ENCODE measurements at regions not wholly inside any gene's neighbourhood (a gene's known extent, or its start where the extent isn't known, plus 50 kb on each side); places are given as distances from the start of the nearest gene placed in this dataset.

DNA sequence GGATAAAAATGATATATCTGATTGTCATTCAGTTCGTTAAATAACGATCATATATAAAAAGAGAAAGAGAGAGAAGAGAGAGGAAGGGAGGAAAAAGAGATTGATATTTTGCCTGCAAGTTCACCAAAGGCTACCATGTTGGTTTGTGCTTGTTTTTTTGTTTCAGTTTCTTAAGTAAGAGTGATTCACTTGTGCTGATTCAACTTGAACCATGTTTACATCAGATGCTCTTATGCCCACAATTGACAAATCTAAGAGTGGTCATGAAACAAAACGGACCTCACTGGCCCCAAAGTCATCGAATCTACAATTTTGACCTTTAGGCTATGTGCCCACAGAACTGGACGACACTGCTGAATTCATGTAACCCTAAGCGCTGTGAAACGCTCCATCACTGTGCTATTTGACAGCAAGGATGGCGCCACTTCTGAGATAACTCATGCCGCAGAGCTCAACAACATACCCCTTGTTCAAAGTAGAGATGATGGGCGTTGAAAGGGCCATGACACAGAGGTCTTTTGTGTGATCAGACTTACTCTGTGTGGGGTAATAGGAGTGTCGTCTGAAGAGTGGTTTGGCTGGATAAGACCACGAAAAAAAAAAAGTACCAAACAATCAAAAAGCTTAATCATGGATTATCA is 481.4 kb downstream of the SETD4 start:
- H3K27me3 ChIP-seq (ENCODE audit: control insufficient read depth in 2 of 2, insufficient read depth in 2 of 2, low read length in 2 of 2), result peaks cover 12 to 26% of the 10 kb centered on the region in 2 experiments
- H3K27ac ChIP-seq (ENCODE audit: insufficient read depth, low read depth, low read length), result no peak overlapping the region
- no TSS peak for BruUV-seq (replicated peaks)
- POLR2A ChIA-PET, result no interaction called here
- H3K4me2 ChIP-seq (ENCODE audit: insufficient read depth, low read length), result no peak overlapping the region
- no peaks in the 10 kb centered on the region for H3K36me3 ChIP-seq (ENCODE audit: control insufficient read depth in 2 of 2, extremely low read depth in 1 of 2, insufficient read depth in 2 of 2, low read length in 2 of 2)
- TF ChIP-seq POLR2A (IDR thresholded peaks at IDR 0.05; ENCODE audit: low read depth, low read length) (no peak), GATA2 (IDR thresholded peaks at IDR 0.05; ENCODE audit: insufficient read depth, insufficient read length, low read depth, low read length) (no peak), JUN (IDR thresholded peaks at IDR 0.05; ENCODE audit: borderline replicate concordance, insufficient read depth, insufficient read length, low read depth) (no peak), EZH2 (IDR thresholded peaks at IDR 0.05; ENCODE audit: borderline replicate concordance, low read depth, low read length, severe bottlenecking) (no peak), MYC (IDR thresholded peaks at IDR 0.05; ENCODE audit: low read depth, low read length) (no peak), FOS (IDR thresholded peaks at IDR 0.05; ENCODE audit: borderline replicate concordance, insufficient read depth, low read length) (no peak), POLR2AphosphoS5 (IDR thresholded peaks at IDR 0.05; ENCODE audit: insufficient read depth, low read depth, low read length) (no peak)
- TF ChIP-seq, protein P1, sequence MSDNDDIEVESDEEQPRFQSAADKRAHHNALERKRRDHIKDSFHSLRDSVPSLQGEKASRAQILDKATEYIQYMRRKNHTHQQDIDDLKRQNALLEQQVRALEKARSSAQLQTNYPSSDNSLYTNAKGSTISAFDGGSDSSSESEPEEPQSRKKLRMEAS (IDR thresholded peaks at IDR 0.05; ENCODE audit: insufficient read depth, insufficient read length), result no peak
- TF ChIP-seq, protein P2, sequence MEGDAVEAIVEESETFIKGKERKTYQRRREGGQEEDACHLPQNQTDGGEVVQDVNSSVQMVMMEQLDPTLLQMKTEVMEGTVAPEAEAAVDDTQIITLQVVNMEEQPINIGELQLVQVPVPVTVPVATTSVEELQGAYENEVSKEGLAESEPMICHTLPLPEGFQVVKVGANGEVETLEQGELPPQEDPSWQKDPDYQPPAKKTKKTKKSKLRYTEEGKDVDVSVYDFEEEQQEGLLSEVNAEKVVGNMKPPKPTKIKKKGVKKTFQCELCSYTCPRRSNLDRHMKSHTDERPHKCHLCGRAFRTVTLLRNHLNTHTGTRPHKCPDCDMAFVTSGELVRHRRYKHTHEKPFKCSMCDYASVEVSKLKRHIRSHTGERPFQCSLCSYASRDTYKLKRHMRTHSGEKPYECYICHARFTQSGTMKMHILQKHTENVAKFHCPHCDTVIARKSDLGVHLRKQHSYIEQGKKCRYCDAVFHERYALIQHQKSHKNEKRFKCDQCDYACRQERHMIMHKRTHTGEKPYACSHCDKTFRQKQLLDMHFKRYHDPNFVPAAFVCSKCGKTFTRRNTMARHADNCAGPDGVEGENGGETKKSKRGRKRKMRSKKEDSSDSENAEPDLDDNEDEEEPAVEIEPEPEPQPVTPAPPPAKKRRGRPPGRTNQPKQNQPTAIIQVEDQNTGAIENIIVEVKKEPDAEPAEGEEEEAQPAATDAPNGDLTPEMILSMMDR (IDR thresholded peaks at IDR 0.05; ENCODE audit: extremely low read depth in 1 of 2, insufficient read depth in 1 of 2, low read depth in 1 of 2, low read length in 2 of 2), result no peak
- dilution Hi-C loops (cut with MboI; ENCODE audit: extremely low pct_ligation_motif_present, low sequenced_read_pairs) (no loop called here), intact Hi-C loops (cut with micrococcal nuclease) (no loop called here)
- H3K9me3 ChIP-seq (replicated peaks; ENCODE audit: control insufficient read depth, insufficient read depth, low read length), result no peaks in the 10 kb centered on the region
- no peak overlapping the region for H2AFZ ChIP-seq (ENCODE audit: low read depth, low read length)
- no peak for DNase-seq (ENCODE audit: low read depth, low spot score)
- H4K20me1 ChIP-seq (replicated peaks; ENCODE audit: control insufficient read depth, extremely low read depth, insufficient read depth, low read length), result no peaks in the 10 kb centered on the region
- no peak overlapping the region for H3K9ac ChIP-seq (replicated peaks; ENCODE audit: extremely low read depth, insufficient read depth, low read length)
- no peak for FAIRE-seq
- H3K4me3 ChIP-seq (replicated peaks in 1 of 3; ENCODE audit: insufficient read depth in 1 of 3, low read depth in 1 of 3, low read length in 3 of 3), result no peak overlapping the region
- CTCF ChIA-PET, result no interaction called here
- H3K9me1 ChIP-seq (replicated peaks; ENCODE audit: control insufficient read depth, extremely low read depth, insufficient read depth, low read length), result no peaks in the 10 kb centered on the region
- H3K4me1 ChIP-seq (ENCODE audit: control insufficient read depth, extremely low read depth, insufficient read depth, low read length), result no peaks in the 10 kb centered on the region
- no peaks in the 10 kb centered on the region for H3K79me2 ChIP-seq (ENCODE audit: control insufficient read depth, insufficient read depth, low read length)

All from endothelial cell of umbilical vein (primary cell).